ENCODE measurements at regions not wholly inside any gene's neighbourhood (a gene's known extent, or its start where the extent isn't known, plus 50 kb on each side); places are given as distances from the start of the nearest gene placed in this dataset.

- Histone ChIP-seq H3K9ac (ENCODE audit: low read length) (no peak overlapping the region), H2AFZ (ENCODE audit: insufficient read depth, low read depth, low read length, poor library complexity, severe bottlenecking) (no peak overlapping the region), H3K4me1 (ENCODE audit: control insufficient read depth in 2 of 2, insufficient read depth in 2 of 2, low read length in 2 of 2) (no peaks in the 10 kb centered on the region), H3K36me3 (replicated peaks in 1 of 2; ENCODE audit: control extremely low read depth in 1 of 2, control insufficient read depth in 1 of 2, extremely low read depth in 1 of 2, insufficient read depth in 2 of 2, low read length in 1 of 2) (no peaks in the 10 kb centered on the region), H3K4me2 (replicated peaks; ENCODE audit: low read depth, low read length, poor library complexity, severe bottlenecking) (no peak overlapping the region), H3K27me3 (replicated peaks in 1 of 4; ENCODE audit: control extremely low read depth in 1 of 4, control insufficient read depth in 3 of 4, insufficient read depth in 4 of 4, low read length in 3 of 4) (no peaks in the 10 kb centered on the region), H3K79me2 (ENCODE audit: control insufficient read depth, insufficient read depth, low read length) (no peaks in the 10 kb centered on the region), H3K9me3 (ENCODE audit: control extremely low read depth in 1 of 3, control insufficient read depth in 2 of 3, insufficient read depth in 1 of 3, low read length in 2 of 3) (no peaks in the 10 kb centered on the region), H4K20me1 (ENCODE audit: control insufficient read depth, insufficient read depth, low read length, poor library complexity, severe bottlenecking) (no peaks in the 10 kb centered on the region), H3K27ac (ENCODE audit: low read length in 2 of 2) (no peak overlapping the region), H3K4me3 (ENCODE audit: control extremely low read depth in 1 of 5, extremely low read depth in 1 of 5, insufficient read depth in 1 of 5, low read depth in 2 of 5, low read length in 4 of 5) (no peak overlapping the region)
- TF ChIP-seq EZH2 (IDR thresholded peaks at IDR 0.05; ENCODE audit: borderline replicate concordance, insufficient read depth, low read depth, low read length, poor library complexity, severe bottlenecking) (no peak), CTCF (IDR thresholded peaks at IDR 0.05) (no peak)
- Mint-ChIP-seq H3K27ac (no peak overlapping the region), H3K27me3 (no peaks in the 10 kb centered on the region), H3K4me3 (no peak overlapping the region), H3K4me1 (no peaks in the 10 kb centered on the region), H3K9me3 (ENCODE audit: insufficient read depth) (no peaks in the 10 kb centered on the region)
- POLR2A ChIA-PET: no interaction called here
- ATAC-seq (ENCODE audit: low read depth) (no peak), DNase-seq (no peak)
- CTCF ChIA-PET: no interaction called here
- 66% methylated on average over 3 of the region's 3 CpGs for WGBS (ENCODE audit: insufficient coverage)
- intact Hi-C loops (cut with micrococcal nuclease): no loop called here
Observed at GRCh38 chr9:75372499-75373268, 284.4 kb downstream of the OSTF1 start.

DNA sequence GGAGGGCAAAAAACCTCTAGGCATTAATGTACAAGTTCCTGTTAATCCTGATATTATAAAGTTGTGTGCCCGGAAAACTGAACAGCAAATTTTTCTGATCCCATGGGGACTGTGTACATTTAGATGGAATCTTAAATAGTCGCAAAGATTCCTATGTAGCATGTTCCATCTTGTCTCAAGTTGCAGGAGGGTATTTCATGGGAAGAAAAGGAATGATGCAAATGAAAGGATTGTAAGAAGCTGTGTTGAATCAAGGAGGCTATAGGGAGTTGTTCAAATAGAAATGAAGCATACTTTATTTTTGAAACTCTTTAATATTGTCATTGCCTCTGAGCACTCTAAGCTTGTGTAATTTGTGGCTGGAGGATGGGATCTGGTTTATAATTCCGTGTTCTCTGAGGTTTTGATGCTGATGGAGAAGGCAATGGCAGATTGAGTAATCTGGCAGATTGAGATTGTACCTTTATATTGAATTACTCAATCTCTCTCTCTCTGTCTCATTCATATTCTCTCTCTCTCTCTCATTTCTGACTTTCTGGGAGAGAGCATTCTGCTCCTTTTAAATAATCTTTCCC, 288.5 kb downstream of the OSTF1 start:
- DNase-seq: no peak

More for the DNA sequence above, 288.5 kb downstream of the OSTF1 start:
- Histone ChIP-seq H4K20me1 (ENCODE audit: control insufficient read depth, insufficient read depth, low read length, poor library complexity, severe bottlenecking) (no peaks in the 10 kb centered on the region), H3K4me3 (ENCODE audit: control extremely low read depth in 1 of 5, extremely low read depth in 1 of 5, insufficient read depth in 1 of 5, low read depth in 2 of 5, low read length in 4 of 5) (no peak overlapping the region), H3K4me1 (ENCODE audit: control insufficient read depth in 2 of 2, insufficient read depth in 2 of 2, low read length in 2 of 2) (no peaks in the 10 kb centered on the region), H3K79me2 (ENCODE audit: control insufficient read depth, insufficient read depth, low read length) (no peaks in the 10 kb centered on the region), H3K4me2 (replicated peaks; ENCODE audit: low read depth, low read length, poor library complexity, severe bottlenecking) (no peak overlapping the region), H2AFZ (ENCODE audit: insufficient read depth, low read depth, low read length, poor library complexity, severe bottlenecking) (no peak overlapping the region), H3K36me3 (replicated peaks in 1 of 2; ENCODE audit: control extremely low read depth in 1 of 2, control insufficient read depth in 1 of 2, extremely low read depth in 1 of 2, insufficient read depth in 2 of 2, low read length in 1 of 2) (no peaks in the 10 kb centered on the region), H3K27me3 (replicated peaks in 1 of 4; ENCODE audit: control extremely low read depth in 1 of 4, control insufficient read depth in 3 of 4, insufficient read depth in 4 of 4, low read length in 3 of 4) (no peaks in the 10 kb centered on the region), H3K27ac (ENCODE audit: low read length in 2 of 2) (no peak overlapping the region), H3K9ac (ENCODE audit: low read length) (no peak overlapping the region), H3K9me3 (ENCODE audit: control extremely low read depth in 1 of 3, control insufficient read depth in 2 of 3, insufficient read depth in 1 of 3, low read length in 2 of 3) (peaks cover 0 to 3% (median 0%) of the 10 kb centered on the region in 3 donors)
- no peak for TF ChIP-seq CTCF (IDR thresholded peaks at IDR 0.05)
- no peak for TF ChIP-seq EZH2 (IDR thresholded peaks at IDR 0.05; ENCODE audit: borderline replicate concordance, insufficient read depth, low read depth, low read length, poor library complexity, severe bottlenecking)
- H3K4me1 Mint-ChIP-seq: no peaks in the 10 kb centered on the region
- H3K27me3 Mint-ChIP-seq: no peaks in the 10 kb centered on the region
- intact Hi-C loops (cut with micrococcal nuclease): no loop called here
- no peaks in the 10 kb centered on the region for H3K9me3 Mint-ChIP-seq (ENCODE audit: insufficient read depth)
- ATAC-seq (ENCODE audit: low read depth): no peak
- H3K27ac Mint-ChIP-seq: no peak overlapping the region
- ChIA-PET CTCF (no interaction called here), POLR2A (no interaction called here)
- 83% methylated on average over 1 of the region's 3 CpGs for WGBS (ENCODE audit: insufficient coverage)
- no peak overlapping the region for H3K4me3 Mint-ChIP-seq

All from B cell (primary cell).